ENCODE measurements at regions not wholly inside any gene's neighbourhood (a gene's known extent, or its start where the extent isn't known, plus 50 kb on each side); places are given as distances from the start of the nearest gene placed in this dataset.

- DNase-seq (ENCODE audit: low read depth in 2 of 2) = no peak
These were observed 670.3 kb downstream of the TLE4 start for GRCh38 chr9:80242022-80242421.

DNA sequence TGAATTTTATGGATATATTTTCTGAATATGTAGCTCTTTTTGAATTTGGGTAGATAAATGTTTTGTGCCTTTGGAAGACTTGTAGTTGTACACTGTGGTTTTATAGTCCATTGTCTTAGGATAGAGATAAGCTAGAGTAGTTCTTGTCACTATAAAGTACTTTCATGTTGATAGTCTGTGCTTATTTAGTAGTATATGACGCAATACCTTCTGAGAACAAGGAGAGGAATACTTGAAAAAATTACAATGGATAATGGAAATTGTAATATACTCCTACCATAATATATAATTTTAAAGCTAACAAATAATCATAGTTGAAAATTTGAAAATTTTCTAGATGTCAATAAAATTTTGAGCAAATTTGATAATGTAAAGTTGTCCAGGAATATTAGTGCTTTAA is 664.0 kb downstream of the TLE4 start:
- no peak for DNase-seq (ENCODE audit: low read depth in 2 of 2)

DNA sequence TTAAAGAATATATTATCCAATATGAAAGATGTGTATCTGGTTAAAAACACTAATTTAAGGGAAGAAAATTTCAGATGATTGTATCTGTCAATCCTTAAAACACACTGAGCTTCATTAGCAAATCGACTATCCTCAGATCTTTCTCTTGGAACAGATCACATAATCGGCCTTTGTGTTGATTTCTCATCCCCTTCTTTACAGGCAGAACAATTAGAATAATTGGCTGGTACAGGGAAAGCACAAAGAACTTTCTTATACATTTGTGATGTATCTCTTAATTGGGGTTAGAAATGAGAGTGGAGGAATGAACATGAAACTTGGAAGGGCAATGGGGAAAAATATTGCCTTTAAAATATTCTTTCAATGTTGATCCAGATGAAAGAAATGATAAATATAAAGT is 662.1 kb downstream of the TLE4 start:
- DNase-seq (ENCODE audit: low read depth in 2 of 2) = no peak

DNA sequence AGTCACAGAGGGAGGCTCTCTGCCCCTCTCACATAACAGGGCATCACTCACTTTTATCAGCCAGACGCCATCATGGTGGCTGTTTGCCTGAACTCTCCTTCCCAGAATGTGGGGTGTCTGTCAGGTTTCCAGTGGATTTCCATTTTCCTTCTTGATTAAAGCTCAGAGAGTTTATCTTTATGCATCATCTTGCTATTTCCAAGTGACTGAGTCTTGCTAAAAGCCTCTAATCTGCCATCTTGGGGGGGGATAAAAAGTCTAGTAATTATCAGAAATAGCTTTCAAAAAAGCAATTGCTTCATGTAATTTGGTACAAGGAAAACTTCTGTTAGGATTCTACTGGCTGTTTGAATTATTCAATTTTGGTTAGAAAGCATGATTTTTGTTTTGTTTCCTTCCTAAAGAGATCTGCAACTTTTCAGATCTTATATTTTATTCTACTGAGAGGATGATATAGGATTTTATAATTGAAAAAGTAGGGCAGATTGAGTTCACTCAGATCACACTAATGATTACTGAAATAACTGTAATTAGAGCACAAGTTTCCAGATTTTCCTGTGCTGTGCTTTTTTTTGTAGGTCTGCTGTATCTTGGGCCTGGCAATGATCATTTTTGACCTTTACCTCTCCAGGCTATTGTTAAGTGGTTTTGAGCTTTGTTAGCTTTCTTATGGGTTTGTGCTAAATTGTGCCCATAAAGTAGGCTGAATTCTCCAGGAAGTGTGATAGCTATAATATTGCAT is 661.5 kb downstream of the TLE4 start:
- DNase-seq (ENCODE audit: low read depth in 2 of 2) = no peak

DNA sequence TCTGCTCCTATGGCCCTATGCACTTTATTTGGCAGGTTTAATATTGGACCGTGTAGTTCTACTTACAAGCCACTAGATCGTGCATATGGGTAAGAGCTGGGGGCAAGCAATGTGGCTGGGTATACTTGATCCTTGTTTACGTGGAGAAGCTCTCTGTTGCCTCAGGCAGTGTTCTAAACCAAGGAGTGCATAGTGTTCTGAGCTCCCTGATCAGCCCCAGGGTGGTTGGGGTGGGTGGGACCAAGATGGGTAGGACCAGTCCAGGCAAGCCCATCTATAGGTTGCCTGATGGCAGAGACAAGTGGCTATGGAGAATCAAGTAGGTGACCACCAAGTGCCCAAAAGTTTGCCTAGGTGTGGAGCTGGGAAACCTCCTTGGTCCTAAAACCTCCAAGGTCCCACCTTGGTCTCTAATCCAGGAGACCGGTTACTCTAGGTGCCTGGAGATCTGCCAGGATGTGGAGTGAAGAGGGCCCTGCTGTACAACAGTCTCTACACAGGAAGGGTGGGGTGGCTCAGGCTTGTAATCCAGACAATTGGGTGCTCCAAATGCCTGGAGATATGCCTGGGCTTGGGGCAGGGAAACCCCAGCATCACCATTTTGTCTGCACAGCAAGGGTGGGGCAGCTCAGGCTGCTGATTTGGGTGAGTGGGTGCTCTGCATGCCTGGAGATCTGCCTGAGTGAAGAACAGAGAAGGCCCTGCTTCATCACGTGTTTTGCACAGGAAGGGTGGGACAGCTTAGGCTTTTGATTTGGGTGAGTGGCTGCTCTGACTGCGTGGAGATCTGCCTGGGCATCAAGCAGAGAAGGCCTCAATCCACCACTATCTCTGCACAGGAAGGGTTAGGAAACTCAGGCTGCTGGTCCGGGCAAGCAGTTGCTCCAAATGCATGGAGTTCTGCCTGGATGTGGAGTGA is 659.8 kb downstream of the TLE4 start:
- no peak for DNase-seq (ENCODE audit: low read depth in 2 of 2)

DNA sequence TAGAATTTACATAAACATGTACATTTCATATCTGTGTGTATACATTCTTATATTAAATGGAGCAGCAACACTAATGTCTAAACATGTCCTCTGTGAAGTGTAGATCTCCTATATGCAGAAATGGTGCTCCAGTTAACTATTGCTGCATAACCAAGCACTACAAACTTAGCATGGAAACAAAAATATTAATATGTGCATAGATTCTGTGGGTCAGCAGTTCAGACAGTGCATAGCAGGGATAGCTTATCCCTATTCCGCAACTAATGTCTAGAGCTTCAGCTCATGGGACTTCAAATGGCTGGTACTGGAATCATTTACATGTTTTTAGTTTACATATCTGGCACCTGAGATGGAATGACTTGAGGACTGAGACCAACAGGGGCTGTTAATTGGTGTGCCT is 652.1 kb downstream of the TLE4 start:
- no peak for DNase-seq (ENCODE audit: low read depth in 2 of 2)

GRCh38 chr9:80222466-80223169 is 650.9 kb downstream of the TLE4 start:
- DNase-seq (ENCODE audit: low read depth in 2 of 2) = no peak

- no peak for DNase-seq (ENCODE audit: low read depth in 2 of 2)
These were observed 646.6 kb downstream of the TLE4 start for GRCh38 chr9:80218328-80218727.

DNA sequence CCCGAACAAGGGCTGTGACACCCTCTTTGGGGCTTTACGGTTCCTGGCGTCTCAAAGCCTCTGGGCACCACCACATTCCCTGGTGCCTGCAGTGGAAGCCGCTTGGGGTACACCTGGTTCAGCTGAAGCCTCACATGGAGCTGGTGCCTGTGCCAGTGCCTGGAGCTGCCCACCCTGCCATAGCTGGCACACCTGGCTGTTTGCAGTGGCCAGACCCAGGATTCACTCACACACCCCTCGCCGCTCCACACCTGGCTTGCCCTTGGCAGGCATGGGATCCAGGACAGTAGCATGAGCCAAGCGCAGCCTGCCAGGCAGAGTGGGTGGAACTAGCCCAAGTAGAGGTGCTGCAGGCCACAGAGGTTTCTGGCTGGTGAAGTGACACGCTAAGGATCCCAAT is 641.8 kb downstream of the TLE4 start:
- no peak for DNase-seq (ENCODE audit: low read depth in 2 of 2)

- no peak for DNase-seq (ENCODE audit: low read depth in 2 of 2)
These were observed 636.9 kb downstream of the TLE4 start for GRCh38 chr9:80208696-80209095.

- DNase-seq (ENCODE audit: low read depth in 2 of 2) = no peak
These were observed 632.3 kb downstream of the TLE4 start for GRCh38 chr9:80204054-80204453.

DNA sequence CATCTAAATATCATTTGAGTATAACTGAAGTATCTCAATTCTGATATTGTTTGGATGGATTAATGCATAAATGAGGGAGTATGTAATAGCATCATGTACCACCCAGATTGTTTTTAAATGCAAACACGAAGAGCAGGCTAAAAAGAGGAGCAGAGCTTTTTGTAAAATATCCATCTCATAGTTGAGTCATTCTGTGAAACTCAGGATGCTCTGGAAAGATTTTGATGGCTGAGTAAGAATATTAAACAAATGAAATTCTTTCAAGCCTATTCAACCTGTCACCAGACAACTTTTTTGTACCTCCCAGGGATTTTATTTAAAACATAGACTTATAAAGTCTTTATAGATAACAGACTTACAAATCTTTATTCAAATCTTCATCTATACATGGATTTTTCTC is 625.9 kb downstream of the TLE4 start:
- DNase-seq (ENCODE audit: low read depth in 2 of 2) = no peak

- DNase-seq (ENCODE audit: low read depth in 2 of 2) = no peak
These were observed 619.3 kb downstream of the TLE4 start for GRCh38 chr9:80191108-80191507.

GRCh38 chr9:80188579-80188978 is 616.8 kb downstream of the TLE4 start:
- no peak for DNase-seq (ENCODE audit: low read depth in 2 of 2)

DNA sequence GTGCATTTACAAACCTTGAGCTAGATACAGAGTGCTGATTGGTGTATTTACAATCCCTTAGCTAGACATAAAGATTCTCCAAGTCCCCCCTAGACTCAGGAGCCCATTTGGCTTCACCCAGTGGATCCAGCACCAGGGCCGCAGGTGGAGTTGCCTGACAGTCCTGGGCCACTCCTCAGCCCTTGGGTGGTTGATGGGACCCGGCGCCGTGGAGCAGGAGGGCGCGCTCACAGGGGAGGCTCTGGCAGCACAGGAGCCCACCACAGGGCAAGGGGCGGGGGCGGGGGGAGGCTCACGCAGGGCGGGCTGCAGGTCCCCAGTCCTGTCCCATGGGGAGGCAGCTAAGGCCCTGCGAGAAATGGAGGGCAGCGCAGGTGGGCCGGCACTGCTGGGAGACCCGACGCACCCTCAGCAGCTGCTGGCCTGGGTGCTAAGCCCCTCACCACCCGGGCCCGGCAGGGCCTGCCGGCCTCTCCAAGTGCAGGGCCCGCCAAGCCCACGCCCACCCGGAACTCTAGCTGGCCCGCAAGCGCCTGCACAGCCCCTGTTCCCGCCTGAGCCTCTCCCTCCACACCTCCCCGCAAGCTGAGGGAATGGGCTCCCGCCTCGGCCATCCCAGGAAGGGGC is 613.5 kb downstream of the TLE4 start:
- DNase-seq (ENCODE audit: low read depth in 2 of 2) = no peak

DNA sequence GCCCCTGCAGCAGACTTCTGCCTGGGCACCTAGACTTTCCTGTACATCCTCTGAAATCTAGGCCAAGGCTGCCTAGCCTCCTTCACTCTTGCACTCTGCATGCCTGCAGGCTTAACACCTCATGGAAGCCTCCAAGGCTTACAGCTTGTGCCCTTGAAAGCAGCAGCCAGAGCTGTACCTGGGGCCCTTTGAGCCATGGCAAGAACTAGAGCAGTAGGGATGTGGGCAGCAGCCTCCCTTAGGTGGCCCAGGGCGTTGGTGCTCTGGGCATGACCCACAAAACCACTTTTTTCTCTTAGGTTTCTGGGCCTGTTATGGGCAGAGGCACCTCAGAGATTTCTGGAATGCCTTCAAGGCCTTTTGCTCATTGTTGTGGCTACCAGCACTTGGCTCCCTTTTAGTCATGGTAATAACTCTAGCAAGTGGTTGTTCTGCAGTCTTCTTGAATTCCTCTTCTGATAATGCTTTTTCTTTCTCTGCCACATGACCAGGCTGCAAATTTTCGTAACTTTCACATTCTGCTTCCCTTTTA is 606.2 kb downstream of the TLE4 start:
- no peak for DNase-seq (ENCODE audit: low read depth in 2 of 2)

DNA sequence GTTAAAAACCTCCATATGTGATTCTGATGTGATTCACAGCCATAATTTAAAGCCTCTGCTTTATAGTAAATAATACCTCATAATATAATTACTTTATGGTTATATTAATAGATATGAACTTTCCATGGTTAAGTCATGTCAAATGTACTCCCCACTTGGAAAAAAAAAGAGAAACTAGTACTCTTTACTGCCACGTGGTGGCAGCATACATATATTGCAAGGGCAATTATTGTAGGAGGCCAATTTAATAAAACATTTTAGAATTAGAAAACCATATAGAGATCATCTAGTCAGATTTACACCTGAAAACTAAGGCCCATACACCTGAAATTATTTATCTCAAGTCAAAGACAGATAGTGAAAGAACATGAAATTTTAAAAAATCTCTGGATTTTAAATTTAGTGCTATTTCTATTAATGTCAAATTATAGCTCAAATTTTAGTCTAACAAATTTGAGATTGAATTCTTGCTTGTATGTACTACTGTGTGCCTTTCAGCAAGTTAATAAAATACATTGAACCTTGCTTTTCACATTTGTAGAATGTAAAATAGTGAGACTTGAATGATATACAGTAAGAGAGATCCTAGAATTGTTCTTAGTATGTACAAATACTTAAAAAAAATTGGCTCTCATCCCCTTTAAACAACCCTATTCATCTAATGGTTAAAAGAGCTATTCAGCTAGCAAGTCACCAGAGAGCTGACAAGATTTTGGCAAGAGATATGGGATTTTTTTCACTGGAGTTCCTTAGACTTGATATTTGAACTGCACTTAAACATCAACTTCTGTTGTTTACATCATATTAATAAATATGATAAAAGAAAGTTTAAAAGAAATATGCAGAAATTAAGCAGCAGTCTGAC is 603.8 kb downstream of the TLE4 start:
- DNase-seq (ENCODE audit: low read depth in 2 of 2) = no peak

GRCh38 chr9:80163889-80164288 is 592.1 kb downstream of the TLE4 start:
- DNase-seq (ENCODE audit: low read depth in 2 of 2) = no peak

GRCh38 chr9:80158554-80159170 is 586.9 kb downstream of the TLE4 start:
- no peak for DNase-seq (ENCODE audit: low read depth in 2 of 2)

GRCh38 chr9:80158131-80158530 is 586.4 kb downstream of the TLE4 start:
- no peak for DNase-seq (ENCODE audit: low read depth in 2 of 2)

All from stimulated activated CD4-positive, alpha-beta T cell treated with anti-CD3 and anti-CD28 coated beads, Interleukin-1b, Interleukin-23, amount 100 ng/mL, for 4 hours (primary cell).